Pancreas (tissue), 10 donors: ENCODE measurements at regions not wholly inside any gene's neighbourhood (a gene's known extent, or its start where the extent isn't known, plus 50 kb on each side); places are given as distances from the start of the nearest gene placed in this dataset.

Experiments used
- ATAC-seq, 4 donors: fragments of 200-7000 bp; cut with Tn5 transposase; one replicate each; pipeline versions ENCODE4 v1.8.0 to v1.9.1; 2020; ENCODE audit warnings: mild to moderate bottlenecking in 4 of 4, moderate library complexity in 4 of 4
- DNase-seq, 6 donors: peaks; one replicate each; pipeline ENCODE4 v3.0.0-alpha.2; 2020
- FAIRE-seq: peaks from 2 replicates; lab custom pipeline; 2012; peaks lifted over from hg19 to GRCh38; lab: Jason Lieb, UNC
- H3K27ac ChIP-seq, 4 donors: fragments of 200-600 bp; sonication (generic); 1 replicate in 3 of 4; 2 replicates in 1 of 4; pipeline versions ENCODE4 v1.5.0 to v1.8.0; 2020
- H3K27me3 ChIP-seq, 4 donors: fragments of 200-600 bp; one replicate each; pipeline ENCODE4 v1.8.0; 2021
- H3K36me3 ChIP-seq, 3 donors: fragments of 200-600 bp; sonication (generic) in 1 of 3; one replicate each; pipeline versions ENCODE4 v1.5.0 to v1.8.0; 2020 to 2021
- H3K4me1 ChIP-seq, 3 donors: fragments of 200-600 bp; one replicate each; pipeline ENCODE4 v1.8.0; 2021
- H3K4me3 ChIP-seq, 4 donors: fragments of 200-600 bp; sonication (generic) in 2 of 4; one replicate each; pipeline versions ENCODE4 v1.5.0 to v1.8.0; 2020 to 2021
- H3K9me3 ChIP-seq, 4 donors: fragments of 200-600 bp; one replicate each; pipeline ENCODE4 v1.8.0; 2021
- WGBS, 2 donors: extraction: QIAGEN DNeasy Blood & Tissue Kit; methylation state at CpG; one replicate each; pipeline ENCODE4 v1.1.7; 2013; 5-methylcytosine and 5-hydroxymethylcytosine counted together
- intact Hi-C, 3 donors: fragments of 100-400 bp; cut with DNase I; formaldehyde crosslinking; loops; one replicate each; pipeline versions ENCODE4 v1.11.1 to v1.14.2; 2022
- TF ChIP-seq, protein P1 (sequence below), 4 donors: fragments of 200-600 bp; sonication (generic) in 3 of 4; IDR thresholded peaks; one replicate each; pipeline versions ENCODE4 v1.5.0 to v1.8.0; 2021; ENCODE audit warnings: antibody characterized with exemption in 4 of 4
- donor health status: healthy with polysubstance abuse.
- donor health status: DM: no; HTN: no; CAD: no; lungs with moderate emphysema.
- donor health status: DM: no; HTN: no; CAD: no.
- donor health status: control.
- donor health status: control.
- donor health status: Bipolar disorder and iron deficiency.
- donor health status: DM: yes; HTN: yes; CAD: no.
- donor health status: DM: no; HTN: no; CAD: no.
- donor health status: DM: no; HTN: no; CAD: no.
- donor health status: DM: yes; HTN: yes; CAD: no.

- Histone ChIP-seq H3K27me3 (no peaks in the 10 kb centered on the region), H3K4me1 (no peaks in the 10 kb centered on the region), H3K4me3 (no peak overlapping the region), H3K36me3 (no peaks in the 10 kb centered on the region), H3K9me3 (no peaks in the 10 kb centered on the region), H3K27ac (no peak overlapping the region)
- DNase-seq: no peak
- TF ChIP-seq, protein P1, sequence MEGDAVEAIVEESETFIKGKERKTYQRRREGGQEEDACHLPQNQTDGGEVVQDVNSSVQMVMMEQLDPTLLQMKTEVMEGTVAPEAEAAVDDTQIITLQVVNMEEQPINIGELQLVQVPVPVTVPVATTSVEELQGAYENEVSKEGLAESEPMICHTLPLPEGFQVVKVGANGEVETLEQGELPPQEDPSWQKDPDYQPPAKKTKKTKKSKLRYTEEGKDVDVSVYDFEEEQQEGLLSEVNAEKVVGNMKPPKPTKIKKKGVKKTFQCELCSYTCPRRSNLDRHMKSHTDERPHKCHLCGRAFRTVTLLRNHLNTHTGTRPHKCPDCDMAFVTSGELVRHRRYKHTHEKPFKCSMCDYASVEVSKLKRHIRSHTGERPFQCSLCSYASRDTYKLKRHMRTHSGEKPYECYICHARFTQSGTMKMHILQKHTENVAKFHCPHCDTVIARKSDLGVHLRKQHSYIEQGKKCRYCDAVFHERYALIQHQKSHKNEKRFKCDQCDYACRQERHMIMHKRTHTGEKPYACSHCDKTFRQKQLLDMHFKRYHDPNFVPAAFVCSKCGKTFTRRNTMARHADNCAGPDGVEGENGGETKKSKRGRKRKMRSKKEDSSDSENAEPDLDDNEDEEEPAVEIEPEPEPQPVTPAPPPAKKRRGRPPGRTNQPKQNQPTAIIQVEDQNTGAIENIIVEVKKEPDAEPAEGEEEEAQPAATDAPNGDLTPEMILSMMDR (IDR thresholded peaks at IDR 0.05): no peak
- 77 to 81% methylated on average over 2 of the region's 2 CpGs for WGBS, 2 donors
- no peak for ATAC-seq
- FAIRE-seq: no peak
- intact Hi-C loops: no loop called here
Measured at GRCh38 chr11:104410336-104410735, 246.4 kb upstream of the PDGFD start.

- intact Hi-C loops: no loop called here
- no peaks in the 10 kb centered on the region for H3K9me3 ChIP-seq
- DNase-seq (no peak), ATAC-seq (no peak), FAIRE-seq (no peak)
- WGBS, 2 donors: 58 to 70% methylated on average over 1 of the region's 1 CpG
- H3K36me3 ChIP-seq: no peaks in the 10 kb centered on the region
- H3K27ac ChIP-seq: no peak overlapping the region
- no peaks in the 10 kb centered on the region for H3K27me3 ChIP-seq
- H3K4me3 ChIP-seq: no peak overlapping the region
- TF ChIP-seq, protein P1 (IDR thresholded peaks at IDR 0.05): no peak
- H3K4me1 ChIP-seq: no peaks in the 10 kb centered on the region
Measured at GRCh38 chr11:104408630-104409029, 244.7 kb upstream of the PDGFD start.

GRCh38 chr11:104405277-104405676, 241.3 kb upstream of the PDGFD start:
- 94 to 96% methylated on average over 1 of the region's 1 CpG for WGBS, 2 donors
- no peak for FAIRE-seq
- Histone ChIP-seq H3K4me3 (no peak overlapping the region), H3K9me3 (no peaks in the 10 kb centered on the region), H3K27ac (no peak overlapping the region), H3K36me3 (no peaks in the 10 kb centered on the region), H3K27me3 (no peaks in the 10 kb centered on the region), H3K4me1 (no peaks in the 10 kb centered on the region)
- ATAC-seq: no peak
- intact Hi-C loops: no loop called here
- DNase-seq: no peak
- TF ChIP-seq, protein P1 (IDR thresholded peaks at IDR 0.05): no peak

GRCh38 chr11:104404231-104405175, 240.6 kb upstream of the PDGFD start:
- TF ChIP-seq, protein P1 (IDR thresholded peaks at IDR 0.05): no peak
- 66 to 75% methylated on average over 3 of the region's 3 CpGs for WGBS, 2 donors
- FAIRE-seq (no peak), DNase-seq (no peak), ATAC-seq (no peak)
- Histone ChIP-seq H3K4me3 (no peak overlapping the region), H3K27me3 (no peaks in the 10 kb centered on the region), H3K4me1 (no peaks in the 10 kb centered on the region), H3K9me3 (no peaks in the 10 kb centered on the region), H3K27ac (no peak overlapping the region), H3K36me3 (no peaks in the 10 kb centered on the region)
- intact Hi-C loops: no loop called here
